ENCODE measurements at regions not wholly inside any gene's neighbourhood (a gene's known extent, or its start where the extent isn't known, plus 50 kb on each side); places are given as distances from the start of the nearest gene placed in this dataset.

DNA sequence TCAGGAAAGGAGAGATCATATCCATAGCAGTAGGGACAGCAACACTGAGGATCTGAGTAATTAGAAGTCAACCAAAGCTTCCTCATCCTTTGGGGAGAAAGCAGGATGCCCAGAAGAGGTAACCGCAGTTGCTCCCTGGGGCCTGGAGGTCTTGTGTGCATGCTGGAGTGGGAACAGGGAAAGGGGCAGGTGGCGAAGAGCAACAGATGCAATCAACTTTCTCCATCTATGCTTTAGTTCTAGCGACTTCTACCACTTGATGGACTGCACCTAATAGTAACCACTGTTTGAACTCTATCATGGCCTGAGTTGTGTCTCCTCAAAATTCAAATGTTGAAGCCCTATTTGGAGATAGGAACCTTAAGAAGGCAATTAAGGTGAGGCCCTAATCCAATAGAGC, 503.8 kb downstream of the NPIPA7 start:
- TF ChIP-seq, protein P1, sequence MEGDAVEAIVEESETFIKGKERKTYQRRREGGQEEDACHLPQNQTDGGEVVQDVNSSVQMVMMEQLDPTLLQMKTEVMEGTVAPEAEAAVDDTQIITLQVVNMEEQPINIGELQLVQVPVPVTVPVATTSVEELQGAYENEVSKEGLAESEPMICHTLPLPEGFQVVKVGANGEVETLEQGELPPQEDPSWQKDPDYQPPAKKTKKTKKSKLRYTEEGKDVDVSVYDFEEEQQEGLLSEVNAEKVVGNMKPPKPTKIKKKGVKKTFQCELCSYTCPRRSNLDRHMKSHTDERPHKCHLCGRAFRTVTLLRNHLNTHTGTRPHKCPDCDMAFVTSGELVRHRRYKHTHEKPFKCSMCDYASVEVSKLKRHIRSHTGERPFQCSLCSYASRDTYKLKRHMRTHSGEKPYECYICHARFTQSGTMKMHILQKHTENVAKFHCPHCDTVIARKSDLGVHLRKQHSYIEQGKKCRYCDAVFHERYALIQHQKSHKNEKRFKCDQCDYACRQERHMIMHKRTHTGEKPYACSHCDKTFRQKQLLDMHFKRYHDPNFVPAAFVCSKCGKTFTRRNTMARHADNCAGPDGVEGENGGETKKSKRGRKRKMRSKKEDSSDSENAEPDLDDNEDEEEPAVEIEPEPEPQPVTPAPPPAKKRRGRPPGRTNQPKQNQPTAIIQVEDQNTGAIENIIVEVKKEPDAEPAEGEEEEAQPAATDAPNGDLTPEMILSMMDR (IDR thresholded peaks at IDR 0.05), result no peak
- TF ChIP-seq ZFX (IDR thresholded peaks at IDR 0.05; ENCODE audit: borderline replicate concordance), result no peak
